SK-N-MC (cell line): ENCODE measurements at regions not wholly inside any gene's neighbourhood (a gene's known extent, or its start where the extent isn't known, plus 50 kb on each side); places are given as distances from the start of the nearest gene placed in this dataset.

Experiments
- EZH2 ChIP-seq: fragments of 200-600 bp; sonication (generic); IDR thresholded peaks from one replicate; pipeline ENCODE4 v1.6.1; 2017; ENCODE audit warnings: antibody characterized with exemption
- FOXP2 ChIP-seq: optimal IDR thresholded peaks from 2 replicates; pipeline ENCODE3; 2011; ENCODE audit warnings: mild to moderate bottlenecking, moderate library complexity; ENCODE audit not compliant: insufficient read depth; ENCODE audit errors: extremely low read length, control extremely low read depth

DNA sequence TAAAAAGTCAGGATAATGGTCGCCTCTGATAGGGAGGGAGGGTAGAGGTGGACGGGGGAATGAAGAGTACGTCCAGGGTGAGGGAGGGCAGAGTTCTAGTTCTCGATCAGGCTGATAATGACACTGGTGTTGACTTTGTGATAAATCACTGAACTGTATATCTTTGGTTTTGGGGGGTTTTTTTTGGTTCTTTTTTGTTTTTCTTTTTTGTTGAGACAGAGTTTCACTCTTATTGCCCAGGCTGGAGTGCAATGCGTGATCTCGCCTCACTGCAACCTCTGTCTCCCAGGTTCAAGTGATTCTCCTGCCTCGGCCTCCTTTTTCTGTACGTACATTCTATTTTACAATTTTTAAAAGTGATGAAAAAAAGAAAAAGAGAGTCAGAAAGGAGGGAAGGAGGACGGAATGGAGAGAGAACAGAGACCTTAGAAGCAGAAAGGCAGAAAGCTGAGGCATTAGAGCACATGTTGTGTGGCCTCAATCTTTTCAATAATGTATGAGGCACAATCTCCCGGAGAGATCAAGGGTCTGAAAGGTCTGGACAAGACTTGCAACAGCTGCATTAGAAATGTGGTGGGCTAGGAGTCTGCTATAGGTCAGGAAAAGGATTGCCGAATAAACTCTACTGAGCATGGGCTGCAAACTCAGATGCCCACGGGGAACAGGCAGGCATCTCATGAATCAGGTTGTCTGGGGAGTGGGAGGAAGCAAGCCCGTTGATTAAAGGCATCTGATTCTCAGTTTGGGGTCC lies 174.8 kb downstream of the TOMM20 start:
- TF ChIP-seq EZH2 = no peak
- no peak for TF ChIP-seq FOXP2
